ENCODE measurements at regions not wholly inside any gene's neighbourhood (a gene's known extent, or its start where the extent isn't known, plus 50 kb on each side); places are given as distances from the start of the nearest gene placed in this dataset.

DNA sequence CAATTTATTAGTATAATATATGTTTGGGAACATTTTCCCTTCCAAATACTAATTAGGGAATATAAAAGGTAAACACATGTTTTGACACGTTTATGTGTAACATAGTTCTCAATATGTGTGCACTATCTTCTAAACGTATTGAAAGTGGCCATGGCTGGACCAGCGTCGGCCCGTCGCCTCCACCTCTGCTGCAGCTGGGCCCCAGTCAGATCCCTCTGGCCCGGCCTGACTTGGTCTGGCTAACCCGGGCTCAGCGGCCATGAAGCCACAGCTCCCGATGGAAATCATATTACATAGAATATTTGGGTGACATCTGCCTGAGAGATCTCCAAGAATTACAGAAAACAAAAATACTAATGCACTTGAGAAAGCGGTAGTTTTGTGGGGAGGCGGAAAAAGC, 474.4 kb upstream of the CDH2 start:
- no peak for DNase-seq (ENCODE audit: low read depth)
- no peak overlapping the region for H3K4me3 ChIP-seq (ENCODE audit: low read depth, low read length)
- TF ChIP-seq, protein P1, sequence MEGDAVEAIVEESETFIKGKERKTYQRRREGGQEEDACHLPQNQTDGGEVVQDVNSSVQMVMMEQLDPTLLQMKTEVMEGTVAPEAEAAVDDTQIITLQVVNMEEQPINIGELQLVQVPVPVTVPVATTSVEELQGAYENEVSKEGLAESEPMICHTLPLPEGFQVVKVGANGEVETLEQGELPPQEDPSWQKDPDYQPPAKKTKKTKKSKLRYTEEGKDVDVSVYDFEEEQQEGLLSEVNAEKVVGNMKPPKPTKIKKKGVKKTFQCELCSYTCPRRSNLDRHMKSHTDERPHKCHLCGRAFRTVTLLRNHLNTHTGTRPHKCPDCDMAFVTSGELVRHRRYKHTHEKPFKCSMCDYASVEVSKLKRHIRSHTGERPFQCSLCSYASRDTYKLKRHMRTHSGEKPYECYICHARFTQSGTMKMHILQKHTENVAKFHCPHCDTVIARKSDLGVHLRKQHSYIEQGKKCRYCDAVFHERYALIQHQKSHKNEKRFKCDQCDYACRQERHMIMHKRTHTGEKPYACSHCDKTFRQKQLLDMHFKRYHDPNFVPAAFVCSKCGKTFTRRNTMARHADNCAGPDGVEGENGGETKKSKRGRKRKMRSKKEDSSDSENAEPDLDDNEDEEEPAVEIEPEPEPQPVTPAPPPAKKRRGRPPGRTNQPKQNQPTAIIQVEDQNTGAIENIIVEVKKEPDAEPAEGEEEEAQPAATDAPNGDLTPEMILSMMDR (IDR thresholded peaks at IDR 0.05; ENCODE audit: insufficient read depth, low read length) = no peak

DNA sequence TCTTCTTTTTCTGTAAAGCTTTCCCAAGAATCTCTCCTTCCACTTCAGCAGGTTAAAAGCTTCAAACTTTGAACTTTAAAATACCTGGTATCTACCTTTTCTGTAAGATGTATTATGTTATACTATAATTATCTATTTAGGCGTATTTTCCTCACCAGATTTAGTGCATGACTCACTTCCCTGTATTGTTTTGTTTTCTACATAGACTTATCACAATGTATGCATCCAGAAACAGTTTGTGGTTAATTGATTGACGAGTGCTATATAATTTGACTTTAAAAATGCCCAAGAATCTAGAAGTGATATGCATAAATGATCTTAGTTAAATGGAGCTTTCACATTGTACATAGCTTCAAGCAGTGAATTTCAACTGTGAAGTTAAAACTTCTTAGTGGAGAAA, 473.9 kb upstream of the CDH2 start:
- DNase-seq (ENCODE audit: low read depth) = peak; percentile 9
- no peak overlapping the region for H3K4me3 ChIP-seq (ENCODE audit: low read depth, low read length)
- TF ChIP-seq, protein P1 (IDR thresholded peaks at IDR 0.05; ENCODE audit: insufficient read depth, low read length) = no peak

DNA sequence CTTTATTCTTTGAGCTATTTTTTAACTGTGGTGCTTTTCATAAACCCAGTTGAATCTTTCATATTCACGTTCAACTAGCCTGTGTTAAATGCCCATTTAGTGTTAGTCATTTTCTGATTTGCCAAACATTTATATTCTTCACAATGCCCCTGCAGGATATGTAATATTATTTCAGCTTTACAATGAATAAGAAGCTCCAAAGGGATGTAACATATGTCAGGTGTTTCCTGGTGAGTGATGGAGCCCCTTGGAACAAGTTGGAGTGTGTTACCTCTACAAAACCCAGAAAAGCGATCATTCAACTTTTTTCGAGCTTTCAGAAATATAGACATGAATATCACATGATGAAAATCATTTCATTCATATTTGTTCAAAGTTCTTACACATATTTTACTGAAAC, 471.0 kb upstream of the CDH2 start:
- H3K4me3 ChIP-seq (ENCODE audit: low read depth, low read length) = no peak overlapping the region
- TF ChIP-seq, protein P1 (IDR thresholded peaks at IDR 0.05; ENCODE audit: insufficient read depth, low read length) = no peak
- DNase-seq (ENCODE audit: low read depth) = no peak

DNA sequence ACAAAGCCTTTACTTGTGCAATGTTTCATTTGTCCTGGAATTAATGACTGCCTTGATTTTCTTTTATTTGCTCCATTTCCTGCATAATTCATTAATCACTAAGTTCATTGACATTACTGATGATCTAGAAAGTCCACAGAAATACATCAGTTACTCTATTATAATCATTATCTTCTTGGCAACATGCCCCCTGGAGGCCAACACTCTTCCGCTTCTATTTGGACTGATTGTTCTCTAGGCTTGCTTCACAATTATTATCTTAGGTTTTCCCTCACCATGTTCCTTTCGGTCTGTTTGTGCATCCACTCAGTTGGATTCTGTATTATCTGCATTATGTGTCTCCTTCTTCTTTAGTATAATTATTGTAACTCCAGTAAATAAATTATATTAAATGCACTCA, 461.0 kb upstream of the CDH2 start:
- no peak for DNase-seq (ENCODE audit: low read depth)
- TF ChIP-seq, protein P1 (IDR thresholded peaks at IDR 0.05; ENCODE audit: insufficient read depth, low read length) = no peak
- no peak overlapping the region for H3K4me3 ChIP-seq (ENCODE audit: low read depth, low read length)

- TF ChIP-seq, protein P1 (IDR thresholded peaks at IDR 0.05; ENCODE audit: insufficient read depth, low read length) = no peak
- DNase-seq (ENCODE audit: low read depth) = no peak
- H3K4me3 ChIP-seq (ENCODE audit: low read depth, low read length) = no peak overlapping the region
Observed at GRCh38 chr18:28635530-28635929, 458.6 kb upstream of the CDH2 start.

DNA sequence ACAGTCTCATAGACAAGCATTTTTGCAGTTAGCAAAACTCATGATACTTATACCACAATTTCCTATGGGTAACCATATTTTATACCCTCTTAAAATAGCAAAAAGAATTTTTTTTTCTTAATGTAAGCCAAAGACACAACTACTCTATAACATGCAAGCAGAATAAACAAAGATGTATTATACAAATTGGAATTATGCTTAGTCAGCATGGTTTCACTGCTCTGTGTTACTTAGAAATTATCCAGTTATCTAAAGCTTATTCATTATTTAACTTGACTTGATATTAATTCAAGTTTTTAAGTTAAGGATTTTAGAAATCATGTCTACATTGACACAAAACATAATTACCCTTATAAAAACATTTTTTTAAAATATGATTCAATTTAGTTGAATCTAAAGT, 449.8 kb upstream of the CDH2 start:
- DNase-seq (ENCODE audit: low read depth) = no peak
- TF ChIP-seq, protein P1 (IDR thresholded peaks at IDR 0.05; ENCODE audit: insufficient read depth, low read length) = no peak
- no peak overlapping the region for H3K4me3 ChIP-seq (ENCODE audit: low read depth, low read length)

DNA sequence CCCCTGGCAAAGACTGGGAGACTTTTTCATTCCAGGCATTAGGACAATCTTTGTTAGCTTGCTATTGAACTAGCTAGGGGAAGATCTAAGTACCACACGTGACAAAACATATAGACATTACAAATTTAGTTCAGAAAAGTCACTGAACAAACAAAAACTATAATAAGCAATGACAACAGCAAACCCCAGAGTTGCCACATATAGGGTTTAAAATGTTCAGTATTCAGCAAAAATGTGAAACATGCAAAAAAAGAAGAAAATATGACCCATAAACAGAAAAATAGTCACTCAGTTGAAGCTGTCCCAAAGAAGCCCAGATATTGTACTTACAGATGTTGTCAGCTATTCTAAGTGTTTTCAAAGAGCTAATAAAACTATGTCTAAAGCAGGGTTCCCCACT, 431.1 kb upstream of the CDH2 start:
- TF ChIP-seq, protein P1 (IDR thresholded peaks at IDR 0.05; ENCODE audit: insufficient read depth, low read length) = no peak
- DNase-seq (ENCODE audit: low read depth) = no peak
- no peak overlapping the region for H3K4me3 ChIP-seq (ENCODE audit: low read depth, low read length)
